Calu3 (cell line): ENCODE measurements at regions not wholly inside any gene's neighbourhood (a gene's known extent, or its start where the extent isn't known, plus 50 kb on each side); places are given as distances from the start of the nearest gene placed in this dataset.

Experiments used
- BruUV-seq: library from RNA; stranded (reverse); fragments of 400-500 nt; replicated peaks from 2 replicates; lab custom pipeline; 2021; lab: Mats Ljungman, UMichigan
- CTCF ChIA-PET: fragments of 300-600 bp; sonication (Branson Sonifier 250); formaldehyde crosslinking; loops from one replicate; lab custom pipeline; 2022; ENCODE audit warnings: antibody characterized with exemption; lab: Charles Lee
- DNase-seq: peaks from one replicate; pipeline ENCODE4 v3.0.0; 2022
- H3K27ac Mint-ChIP-seq: one replicate; pipeline ENCODE4 v1.8.0; 2022; ENCODE audit warnings: mixed read lengths; ENCODE audit not compliant: unreplicated experiment
- H3K27me3 Mint-ChIP-seq: one replicate; pipeline ENCODE4 v1.8.0; 2022; ENCODE audit warnings: mixed read lengths; ENCODE audit not compliant: unreplicated experiment
- H3K36me3 Mint-ChIP-seq: one replicate; pipeline ENCODE4 v1.8.0; 2022; ENCODE audit warnings: mild to moderate bottlenecking, moderate library complexity, mixed read lengths; ENCODE audit not compliant: insufficient read depth, unreplicated experiment
- H3K4me1 Mint-ChIP-seq: one replicate; pipeline ENCODE4 v1.8.0; 2022; ENCODE audit warnings: mild to moderate bottlenecking, low read depth, mixed read lengths; ENCODE audit not compliant: unreplicated experiment
- H3K4me3 Mint-ChIP-seq: one replicate; pipeline ENCODE4 v1.8.0; 2022; ENCODE audit warnings: mild to moderate bottlenecking, low read depth, moderate library complexity, mixed read lengths; ENCODE audit not compliant: unreplicated experiment
- H3K9me3 Mint-ChIP-seq: one replicate; pipeline ENCODE4 v1.8.0; 2022; ENCODE audit warnings: low read depth, mixed read lengths; ENCODE audit not compliant: unreplicated experiment
- intact Hi-C: fragments of 100-400 bp; cut with micrococcal nuclease; formaldehyde crosslinking; loops from one replicate; pipeline ENCODE4 v1.10.0; 2022; ENCODE audit not compliant: unreplicated experiment
- TF ChIP-seq, protein P1 (sequence below): fragments of 200-600 bp; IDR thresholded peaks from one replicate; pipeline ENCODE4 v1.8.0; 2022; ENCODE audit warnings: antibody characterized with exemption; ENCODE audit not compliant: unreplicated experiment

DNA sequence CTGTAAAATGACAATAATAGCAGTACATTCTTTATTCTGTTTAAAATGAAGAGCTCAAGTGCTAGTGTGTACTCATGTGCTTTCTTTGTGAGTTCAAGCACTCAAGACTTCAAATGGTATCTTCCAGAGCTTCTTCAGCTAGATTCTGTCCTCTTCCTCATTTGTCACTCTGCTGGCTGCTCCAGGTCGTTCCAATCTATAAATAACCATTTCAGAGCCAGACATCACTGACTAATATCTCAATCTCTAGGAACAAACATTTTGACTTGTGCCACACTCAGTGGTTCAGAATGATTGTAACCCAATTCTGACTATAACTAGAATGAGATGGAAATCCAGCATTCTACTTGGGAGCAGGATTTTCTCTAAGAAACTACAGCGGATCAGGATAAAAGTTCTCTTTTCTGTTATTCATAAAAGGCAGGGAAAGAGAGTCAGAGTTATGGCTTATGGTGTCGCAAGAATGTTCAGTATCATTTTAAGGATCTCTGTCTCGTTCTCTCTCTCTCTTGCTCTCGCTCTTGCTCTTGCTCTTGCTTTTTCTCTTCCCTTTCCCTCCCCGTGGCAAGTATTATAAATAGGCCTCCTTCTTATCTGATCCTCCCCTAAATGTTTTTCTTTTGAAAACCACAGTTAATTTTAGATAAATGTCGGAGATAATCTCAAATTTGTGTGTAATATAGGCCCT lies 116.3 kb upstream of the MAF start:
- CTCF ChIA-PET: interaction anchor here (0.7 kb wide), 1 partner anchor 204 kb away, joined by 3 read pairs; no protein-coding TSS in a partner anchor
- no peak overlapping the region for H3K27ac Mint-ChIP-seq
- no peaks in the 10 kb centered on the region for H3K9me3 Mint-ChIP-seq
- BruUV-seq: no TSS peak
- H3K4me3 Mint-ChIP-seq: no peak overlapping the region
- H3K27me3 Mint-ChIP-seq: no peaks in the 10 kb centered on the region
- no peak for DNase-seq
- intact Hi-C loops: no loop called here
- H3K36me3 Mint-ChIP-seq: no peaks in the 10 kb centered on the region
- no peaks in the 10 kb centered on the region for H3K4me1 Mint-ChIP-seq
- TF ChIP-seq, protein P1, sequence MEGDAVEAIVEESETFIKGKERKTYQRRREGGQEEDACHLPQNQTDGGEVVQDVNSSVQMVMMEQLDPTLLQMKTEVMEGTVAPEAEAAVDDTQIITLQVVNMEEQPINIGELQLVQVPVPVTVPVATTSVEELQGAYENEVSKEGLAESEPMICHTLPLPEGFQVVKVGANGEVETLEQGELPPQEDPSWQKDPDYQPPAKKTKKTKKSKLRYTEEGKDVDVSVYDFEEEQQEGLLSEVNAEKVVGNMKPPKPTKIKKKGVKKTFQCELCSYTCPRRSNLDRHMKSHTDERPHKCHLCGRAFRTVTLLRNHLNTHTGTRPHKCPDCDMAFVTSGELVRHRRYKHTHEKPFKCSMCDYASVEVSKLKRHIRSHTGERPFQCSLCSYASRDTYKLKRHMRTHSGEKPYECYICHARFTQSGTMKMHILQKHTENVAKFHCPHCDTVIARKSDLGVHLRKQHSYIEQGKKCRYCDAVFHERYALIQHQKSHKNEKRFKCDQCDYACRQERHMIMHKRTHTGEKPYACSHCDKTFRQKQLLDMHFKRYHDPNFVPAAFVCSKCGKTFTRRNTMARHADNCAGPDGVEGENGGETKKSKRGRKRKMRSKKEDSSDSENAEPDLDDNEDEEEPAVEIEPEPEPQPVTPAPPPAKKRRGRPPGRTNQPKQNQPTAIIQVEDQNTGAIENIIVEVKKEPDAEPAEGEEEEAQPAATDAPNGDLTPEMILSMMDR: no peak

DNA sequence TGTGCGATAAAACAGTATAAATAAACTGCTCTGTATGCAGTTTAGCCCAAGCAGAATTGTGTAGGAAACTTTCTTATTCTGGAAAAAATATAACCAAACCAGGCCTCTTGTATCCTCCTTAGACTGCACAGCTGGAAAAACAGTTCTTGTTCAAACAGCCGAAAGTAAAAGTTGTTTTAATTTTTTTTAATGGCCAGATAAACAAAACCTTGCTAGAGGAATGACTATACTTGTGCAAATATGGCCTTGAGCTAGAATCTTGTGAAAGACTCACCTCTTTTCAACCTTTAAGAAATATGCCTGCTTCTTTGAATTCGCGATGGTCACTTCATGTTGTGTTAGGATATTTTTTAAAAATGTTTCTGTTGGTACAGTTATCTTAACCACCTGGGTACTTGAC lies 114.5 kb upstream of the MAF start:
- Mint-ChIP-seq H3K27ac (no peak overlapping the region), H3K9me3 (no peaks in the 10 kb centered on the region), H3K4me3 (no peak overlapping the region), H3K27me3 (no peaks in the 10 kb centered on the region), H3K4me1 (no peaks in the 10 kb centered on the region), H3K36me3 (no peaks in the 10 kb centered on the region)
- TF ChIP-seq, protein P1: no peak
- CTCF ChIA-PET: no interaction called here
- DNase-seq: no peak
- intact Hi-C loops: no loop called here
- BruUV-seq: no TSS peak

DNA sequence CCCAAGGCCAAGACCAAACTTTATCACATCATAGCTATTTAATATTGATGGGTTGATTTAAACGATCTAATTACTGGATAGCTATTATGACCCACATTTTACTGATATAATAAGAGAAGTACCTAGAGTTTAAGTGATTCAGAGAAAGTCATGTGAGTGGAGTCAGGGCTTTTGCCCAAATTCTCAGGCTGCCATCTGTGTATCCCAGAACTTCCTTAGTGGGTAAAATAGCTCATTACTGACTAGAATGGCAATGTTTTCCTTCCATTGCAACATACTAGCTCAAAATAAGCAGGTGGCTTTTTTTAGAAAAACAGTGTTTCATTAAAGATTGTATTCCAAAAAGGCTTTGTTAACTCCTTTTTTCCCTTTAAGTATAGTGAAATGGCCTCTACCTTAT lies 113.9 kb upstream of the MAF start:
- BruUV-seq: no TSS peak
- Mint-ChIP-seq H3K4me1 (no peaks in the 10 kb centered on the region), H3K4me3 (no peak overlapping the region), H3K27ac (no peak overlapping the region), H3K9me3 (no peaks in the 10 kb centered on the region), H3K36me3 (no peaks in the 10 kb centered on the region), H3K27me3 (no peaks in the 10 kb centered on the region)
- CTCF ChIA-PET: interaction anchor here (0.5 to 0.6 kb wide), 2 partner anchors 74 to 1228 kb away, joined by 3 to 10 read pairs; no protein-coding TSS in a partner anchor
- intact Hi-C loops: no loop called here
- TF ChIP-seq, protein P1: no peak
- no peak for DNase-seq

DNA sequence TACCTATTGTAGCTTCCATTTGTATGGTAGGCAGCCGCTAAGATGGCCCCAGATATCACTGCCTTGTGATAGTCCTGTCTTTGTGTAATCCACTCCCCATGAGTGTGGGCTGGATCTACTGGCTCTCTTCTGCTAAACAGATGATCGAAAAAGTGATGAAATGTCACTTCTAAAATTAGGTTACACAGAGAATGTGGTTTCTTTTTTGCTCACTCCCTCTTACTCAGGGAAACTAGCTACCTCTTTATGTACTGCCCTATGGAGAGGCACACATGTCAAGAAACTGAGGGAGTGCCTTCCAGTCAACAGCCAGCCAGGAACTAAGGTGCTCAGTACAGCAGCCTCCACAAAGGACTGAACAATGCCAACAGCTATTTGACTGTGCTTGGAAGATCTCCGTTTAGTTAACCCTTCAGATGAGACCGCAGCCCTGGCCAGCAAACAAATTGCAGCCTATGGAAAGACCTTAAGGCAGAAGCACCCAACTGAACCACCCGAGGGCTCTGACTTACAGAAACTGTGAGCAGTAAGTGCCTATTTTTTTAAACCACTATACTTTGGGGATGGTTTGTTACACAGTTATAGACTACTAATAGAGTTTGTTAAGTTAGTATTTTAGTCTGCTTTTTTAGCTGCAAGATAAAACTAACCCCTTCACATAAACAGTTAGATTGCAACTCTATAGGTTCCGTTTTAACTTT lies 113.2 kb upstream of the MAF start:
- Mint-ChIP-seq H3K4me1 (no peaks in the 10 kb centered on the region), H3K9me3 (no peaks in the 10 kb centered on the region), H3K36me3 (no peaks in the 10 kb centered on the region), H3K27ac (no peak overlapping the region), H3K27me3 (no peaks in the 10 kb centered on the region), H3K4me3 (no peak overlapping the region)
- TF ChIP-seq, protein P1: no peak
- no peak for DNase-seq
- CTCF ChIA-PET: interaction anchor here (0.5 to 0.6 kb wide), 2 partner anchors 74 to 1229 kb away, joined by 3 to 10 read pairs; no protein-coding TSS in a partner anchor
- intact Hi-C loops: no loop called here
- no TSS peak for BruUV-seq
